GM13976 (cell line): ENCODE measurements at regions not wholly inside any gene's neighbourhood (a gene's known extent, or its start where the extent isn't known, plus 50 kb on each side); places are given as distances from the start of the nearest gene placed in this dataset.

Experiments used
- DNase-seq: peaks from one replicate; pipeline ENCODE4 v3.0.0; 2012; ENCODE audit warnings: low spot score
- in situ Hi-C: fragments of 300-500 bp; cut with MboI; formaldehyde crosslinking; loops from one replicate; pipeline ENCODE4 v1.12.0; 2022; ENCODE audit warnings: low sequenced_read_pairs, mixed read lengths, inconsistent platforms; ENCODE audit not compliant: unreplicated experiment
- TF ChIP-seq, protein P1 (sequence below): IDR thresholded peaks from 2 replicates; pipeline ENCODE4 v1.5.1; 2012; ENCODE audit warnings: borderline replicate concordance, mild to moderate bottlenecking; ENCODE audit not compliant: insufficient read depth; ENCODE audit errors: extremely low read depth, missing control alignments, control extremely low read depth

DNA sequence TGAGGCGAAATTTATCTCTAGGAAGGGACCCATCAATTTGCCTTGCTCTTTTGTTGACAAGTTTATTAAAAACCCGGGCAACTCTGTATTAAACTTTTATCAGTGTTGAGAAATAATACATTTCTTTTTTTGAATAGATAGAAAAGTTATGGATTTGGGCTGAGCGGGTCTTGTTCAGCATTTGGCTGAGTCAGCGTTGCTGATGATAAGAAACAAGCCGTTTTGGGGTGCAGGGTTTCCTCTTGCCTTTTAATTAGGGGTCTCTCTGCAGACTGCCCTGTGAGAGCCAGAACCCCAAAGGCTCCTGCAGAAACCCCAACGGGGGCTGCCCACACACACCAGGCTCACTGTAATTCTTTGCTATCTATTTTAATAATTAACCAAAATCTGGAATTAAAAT is 82.1 kb upstream of the SLCO4A1 start:
- DNase-seq: no peak
- in situ Hi-C loops: no loop called here
- TF ChIP-seq, protein P1, sequence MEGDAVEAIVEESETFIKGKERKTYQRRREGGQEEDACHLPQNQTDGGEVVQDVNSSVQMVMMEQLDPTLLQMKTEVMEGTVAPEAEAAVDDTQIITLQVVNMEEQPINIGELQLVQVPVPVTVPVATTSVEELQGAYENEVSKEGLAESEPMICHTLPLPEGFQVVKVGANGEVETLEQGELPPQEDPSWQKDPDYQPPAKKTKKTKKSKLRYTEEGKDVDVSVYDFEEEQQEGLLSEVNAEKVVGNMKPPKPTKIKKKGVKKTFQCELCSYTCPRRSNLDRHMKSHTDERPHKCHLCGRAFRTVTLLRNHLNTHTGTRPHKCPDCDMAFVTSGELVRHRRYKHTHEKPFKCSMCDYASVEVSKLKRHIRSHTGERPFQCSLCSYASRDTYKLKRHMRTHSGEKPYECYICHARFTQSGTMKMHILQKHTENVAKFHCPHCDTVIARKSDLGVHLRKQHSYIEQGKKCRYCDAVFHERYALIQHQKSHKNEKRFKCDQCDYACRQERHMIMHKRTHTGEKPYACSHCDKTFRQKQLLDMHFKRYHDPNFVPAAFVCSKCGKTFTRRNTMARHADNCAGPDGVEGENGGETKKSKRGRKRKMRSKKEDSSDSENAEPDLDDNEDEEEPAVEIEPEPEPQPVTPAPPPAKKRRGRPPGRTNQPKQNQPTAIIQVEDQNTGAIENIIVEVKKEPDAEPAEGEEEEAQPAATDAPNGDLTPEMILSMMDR: no peak

DNA sequence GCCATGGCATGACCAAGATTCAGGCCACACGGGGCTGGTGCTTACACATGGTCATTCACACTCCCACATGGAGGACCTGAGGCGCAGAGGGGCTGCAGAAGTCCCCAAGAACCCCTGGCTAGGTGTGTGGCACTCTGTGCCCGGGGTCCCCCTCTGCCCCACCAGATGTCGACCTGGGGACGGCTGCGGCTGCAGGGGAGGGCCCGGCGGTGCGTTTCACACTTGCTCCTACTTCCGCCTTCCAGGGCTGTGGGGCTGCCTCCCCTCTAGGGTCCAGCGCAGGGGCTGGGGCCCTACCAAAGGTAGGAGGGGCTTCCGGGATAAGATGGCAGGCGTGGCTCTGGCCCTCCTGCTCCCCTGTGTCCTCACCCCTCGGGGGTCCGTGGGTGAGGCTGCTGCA is 81.1 kb upstream of the SLCO4A1 start:
- in situ Hi-C loops: no loop called here
- DNase-seq: no peak
- TF ChIP-seq, protein P1: no peak

DNA sequence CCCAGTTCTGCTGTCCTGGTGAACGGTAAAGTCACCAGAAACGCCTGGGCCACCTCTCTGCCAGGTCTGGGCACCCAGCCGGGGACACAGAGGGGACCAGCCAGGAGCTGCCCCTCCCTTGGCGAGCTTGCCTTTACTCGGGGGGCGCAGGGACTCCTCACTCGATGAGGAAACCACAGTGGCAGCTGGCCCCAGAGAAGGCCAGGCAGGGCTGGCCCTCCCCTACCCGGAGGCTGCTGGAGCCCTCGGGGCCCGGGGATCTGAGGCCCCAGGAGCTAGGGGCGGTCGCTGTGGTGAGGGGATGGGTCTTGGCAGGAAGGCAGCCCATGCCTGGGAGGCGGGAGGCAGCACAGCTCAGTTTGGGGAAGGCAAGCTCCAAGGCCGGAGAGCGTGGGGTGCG is 80.4 kb upstream of the SLCO4A1 start:
- TF ChIP-seq, protein P1: no peak
- no peak for DNase-seq
- in situ Hi-C loops: no loop called here

DNA sequence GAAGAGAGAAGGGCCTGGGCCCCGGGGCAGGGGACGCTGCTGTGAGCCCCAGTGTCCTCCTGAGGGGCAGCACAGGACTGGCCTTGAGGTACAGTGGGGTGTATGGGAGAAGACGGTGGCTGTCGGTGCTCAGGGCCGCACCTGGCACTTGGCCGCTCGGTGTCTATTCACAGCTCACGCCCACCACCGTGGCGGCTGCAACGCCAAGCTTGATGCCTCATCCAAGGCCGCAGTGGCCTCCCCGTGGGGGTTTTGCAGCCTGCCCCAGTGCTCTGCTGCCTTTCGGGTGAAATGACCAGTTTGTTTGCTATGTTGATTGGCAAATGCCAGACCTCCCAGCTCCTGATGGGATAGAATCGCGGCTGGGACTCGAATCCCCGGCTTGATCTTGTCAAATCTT is 79.5 kb upstream of the SLCO4A1 start:
- TF ChIP-seq, protein P1: no peak
- in situ Hi-C loops: no loop called here
- DNase-seq: no peak

DNA sequence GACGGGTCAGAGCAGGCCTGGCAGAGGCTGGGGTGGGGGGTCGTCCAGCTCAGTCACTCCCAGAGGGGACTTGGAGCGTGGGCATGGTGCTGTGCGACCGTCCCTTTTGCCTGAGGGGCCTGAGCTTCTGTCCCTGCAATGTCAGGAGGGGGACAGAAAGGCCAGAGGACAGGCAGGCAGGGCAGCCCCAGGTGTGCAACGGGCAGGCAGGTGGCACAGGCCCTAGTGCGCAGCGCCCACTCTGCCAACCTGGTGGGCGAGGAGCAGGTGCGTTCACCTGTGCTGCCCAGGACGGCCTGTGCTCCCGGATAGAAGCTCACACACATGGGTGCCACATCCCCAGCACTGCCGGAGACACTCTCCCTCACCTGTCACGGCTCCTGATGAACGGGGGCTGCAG is 78.7 kb upstream of the SLCO4A1 start:
- no peak for DNase-seq
- TF ChIP-seq, protein P1: no peak
- in situ Hi-C loops: no loop called here

DNA sequence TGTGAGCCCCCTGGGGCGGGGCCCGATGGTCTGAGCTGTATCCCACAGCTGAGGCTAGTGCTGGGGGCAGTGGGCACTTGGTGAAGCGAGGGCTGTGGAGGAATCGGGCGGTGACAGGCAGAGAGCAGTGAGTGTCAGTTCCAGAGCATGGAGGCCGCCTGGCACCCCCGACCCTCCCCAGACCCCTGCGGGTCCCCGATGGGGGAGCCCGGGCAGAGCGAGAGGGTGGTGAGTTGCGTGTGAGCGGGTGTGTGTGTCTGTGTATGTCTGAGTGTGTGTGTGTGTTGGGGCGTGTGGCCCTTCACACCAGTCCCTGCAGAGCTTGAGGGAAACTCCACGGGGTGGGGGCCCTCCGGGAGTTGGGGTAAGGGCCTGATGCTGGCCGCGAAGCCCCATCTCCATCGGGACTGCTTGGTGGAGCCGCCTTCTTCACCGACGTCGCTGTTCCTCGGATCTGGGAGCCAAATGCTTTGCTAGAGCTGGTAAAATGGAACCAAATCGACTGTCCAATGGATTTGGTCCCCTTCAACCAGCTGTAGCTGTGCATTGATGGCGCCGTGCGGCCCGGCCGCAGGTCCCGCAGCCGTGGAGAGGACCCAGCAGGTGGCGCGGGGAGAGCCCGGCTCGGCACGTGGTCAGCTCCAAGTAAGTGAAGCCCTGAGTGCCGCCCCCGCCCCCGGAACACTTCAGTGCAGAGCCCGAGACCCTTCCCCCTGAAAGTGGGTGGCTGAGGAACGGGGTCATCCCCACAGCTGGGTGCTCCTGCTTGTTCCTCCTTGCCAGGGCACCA is 77.7 kb upstream of the SLCO4A1 start:
- no peak for DNase-seq
- TF ChIP-seq, protein P1: no peak
- in situ Hi-C loops: no loop called here
